ENCODE measurements at regions not wholly inside any gene's neighbourhood (a gene's known extent, or its start where the extent isn't known, plus 50 kb on each side); places are given as distances from the start of the nearest gene placed in this dataset.
A peak's percentile ranks its signal among the peaks of the same experiment; 100 is the strongest.

DNA sequence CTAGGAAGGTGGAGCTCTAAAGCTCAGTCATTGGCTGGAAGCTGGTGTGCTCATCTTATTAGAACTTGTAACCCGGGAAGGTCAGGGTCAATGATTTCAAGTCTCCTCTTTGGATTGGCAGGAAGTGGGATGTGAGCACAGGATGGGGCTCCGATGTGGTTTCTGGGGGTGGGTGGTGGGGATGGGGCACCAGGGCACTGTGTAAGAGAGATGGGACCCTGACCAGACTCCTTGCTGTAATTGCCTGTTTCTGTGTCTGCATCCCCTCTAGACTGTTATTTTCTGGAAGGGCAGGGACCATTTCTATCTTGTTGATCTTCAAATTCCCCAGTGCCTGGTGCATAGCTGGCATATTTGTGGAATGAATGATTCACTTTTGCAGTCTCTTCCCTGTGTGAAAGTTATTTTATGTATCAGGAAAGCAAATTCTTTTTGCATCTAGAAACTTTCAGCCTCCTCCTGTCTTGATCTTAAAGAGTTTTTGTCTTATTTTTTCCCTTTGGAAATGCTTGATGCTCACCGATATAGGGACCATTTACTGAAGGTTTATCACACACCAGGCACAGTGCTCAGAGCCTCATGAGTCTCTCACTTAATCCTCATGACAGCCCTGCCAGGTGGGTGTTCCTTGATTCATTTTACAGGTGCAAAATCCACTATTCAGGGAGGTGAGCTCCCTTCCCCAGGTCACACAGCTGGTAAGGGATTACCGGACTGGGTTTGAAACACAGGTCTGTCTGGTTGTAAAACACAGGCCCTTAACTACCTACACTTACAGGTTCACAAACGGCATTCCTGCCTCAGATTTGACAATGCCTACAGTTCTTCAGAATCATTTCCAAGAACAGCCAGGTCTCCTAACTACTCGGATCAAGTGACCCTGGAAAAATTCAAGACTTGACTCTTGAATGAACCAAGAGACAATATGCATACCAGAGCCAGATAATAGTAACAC, 86.9 kb upstream of the IGF1 start:
- H4K20me1 ChIP-seq (ENCODE audit: insufficient read depth, low read length), result no peaks in the 10 kb centered on the region
- H3K14ac ChIP-seq (replicated peaks; ENCODE audit: low read depth, low read length), result peak overlapping the region; percentile 89
- DNase-seq, result peak; percentile 74
- H3K18ac ChIP-seq (ENCODE audit: low read depth, low read length), result peak overlapping the region; percentile 98
- dilution Hi-C loops (cut with HindIII; ENCODE audit: low sequenced_read_pairs, unreplicated experiment) (no loop called here), intact Hi-C loops (cut with micrococcal nuclease) (loop anchor here (5.0 kb wide), 1 partner anchor 65 kb away; no protein-coding TSS in a partner anchor), in situ Hi-C loops (cut with MboI; ENCODE audit: low sequenced_read_pairs) (no loop called here)
- ChIA-PET CTCF (interaction anchor here (1.3 kb wide), 1 partner anchor 10 kb away, joined by 5 read pairs; no protein-coding TSS in a partner anchor), POLR2A (ENCODE audit: unreplicated experiment) (interaction anchor here (0.6 kb wide), 1 partner anchor 147 kb away, joined by 3 read pairs; no protein-coding TSS in a partner anchor)
- peak overlapping the region; percentile 89 for H2AFZ ChIP-seq (replicated peaks; ENCODE audit: low read length, poor library complexity)
- ATAC-seq (ENCODE audit: low read depth), result peak; percentile 91
- no TSS peak for BruUV-seq (replicated peaks)
- peak overlapping the region; percentile 98 for H2BK120ac ChIP-seq (ENCODE audit: low read depth, low read length)
- no peaks in the 10 kb centered on the region for H3K79me1 ChIP-seq (ENCODE audit: low read depth in 1 of 2, low read length in 2 of 2)
- peak overlapping the region; percentile 21 for H2AK9ac ChIP-seq (replicated peaks; ENCODE audit: low read depth, low read length, poor library complexity)
- H4K91ac ChIP-seq (ENCODE audit: insufficient read depth, low read depth, low read length), result peak overlapping the region; percentile 90
- peak overlapping the region; percentile 98 for H4K5ac ChIP-seq (ENCODE audit: low read depth, low read length)
- H2AK5ac ChIP-seq (ENCODE audit: low read depth, low read length), result peak overlapping the region; percentile 48
- 65% methylated on average over 3 of the region's 6 CpGs; no CpG with 5 or more reads in 1 of the 2 experiments for WGBS, 2 experiments (ENCODE audit: extremely low coverage in 2 of 2, insufficient read length in 1 of 2)
- H2BK20ac ChIP-seq (ENCODE audit: low read depth, low read length), result peak overlapping the region; percentile 99
- H2BK5ac ChIP-seq (ENCODE audit: low read depth, low read length, poor library complexity, severe bottlenecking), result peak overlapping the region; percentile 96
- peak overlapping the region; percentile 84; the same call in 1 of the 2 replicates for H3K56ac ChIP-seq (ENCODE audit: extremely low read depth, insufficient read depth, low read length)
- H3K27ac ChIP-seq (ENCODE audit: insufficient read depth, low read length), result peak overlapping the region; percentile 95
- H3K27me3 ChIP-seq (ENCODE audit: control insufficient read depth, insufficient read depth, low read length), result no peaks in the 10 kb centered on the region
- H3K4me2 ChIP-seq (ENCODE audit: low read depth, low read length), result peak overlapping the region; percentile 80
- no peak for TF ChIP-seq RCOR1 (IDR thresholded peaks at IDR 0.05; ENCODE audit: insufficient replicate concordance, low read length)
- TF ChIP-seq, protein P1, sequence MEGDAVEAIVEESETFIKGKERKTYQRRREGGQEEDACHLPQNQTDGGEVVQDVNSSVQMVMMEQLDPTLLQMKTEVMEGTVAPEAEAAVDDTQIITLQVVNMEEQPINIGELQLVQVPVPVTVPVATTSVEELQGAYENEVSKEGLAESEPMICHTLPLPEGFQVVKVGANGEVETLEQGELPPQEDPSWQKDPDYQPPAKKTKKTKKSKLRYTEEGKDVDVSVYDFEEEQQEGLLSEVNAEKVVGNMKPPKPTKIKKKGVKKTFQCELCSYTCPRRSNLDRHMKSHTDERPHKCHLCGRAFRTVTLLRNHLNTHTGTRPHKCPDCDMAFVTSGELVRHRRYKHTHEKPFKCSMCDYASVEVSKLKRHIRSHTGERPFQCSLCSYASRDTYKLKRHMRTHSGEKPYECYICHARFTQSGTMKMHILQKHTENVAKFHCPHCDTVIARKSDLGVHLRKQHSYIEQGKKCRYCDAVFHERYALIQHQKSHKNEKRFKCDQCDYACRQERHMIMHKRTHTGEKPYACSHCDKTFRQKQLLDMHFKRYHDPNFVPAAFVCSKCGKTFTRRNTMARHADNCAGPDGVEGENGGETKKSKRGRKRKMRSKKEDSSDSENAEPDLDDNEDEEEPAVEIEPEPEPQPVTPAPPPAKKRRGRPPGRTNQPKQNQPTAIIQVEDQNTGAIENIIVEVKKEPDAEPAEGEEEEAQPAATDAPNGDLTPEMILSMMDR (conservative IDR thresholded peaks at IDR 0.05; ENCODE audit: low read depth, low read length), result no peak
- no peak for TF ChIP-seq CEBPB (IDR thresholded peaks at IDR 0.05; ENCODE audit: low read depth, low read length)
- no peak for TF ChIP-seq FOS (IDR thresholded peaks at IDR 0.05; ENCODE audit: low read depth, low read length)
- no peak overlapping the region for H3K4me3 ChIP-seq (ENCODE audit: insufficient read depth, low read depth, low read length)
- H3K9ac ChIP-seq (ENCODE audit: low read depth, low read length), result peak overlapping the region; percentile 61
- H3K9me1 ChIP-seq (ENCODE audit: insufficient read depth, low read length), result peaks cover 3% of the 10 kb centered on the region; the same call in 1 of the 2 replicates
- peak overlapping the region; percentile 94 for H3K23ac ChIP-seq (ENCODE audit: low read depth, low read length)
- H3K36me3 ChIP-seq (ENCODE audit: control insufficient read depth, insufficient read depth, low read length), result no peaks in the 10 kb centered on the region
- peak overlapping the region; percentile 77; the same call in 2 of the 3 replicates for H2BK15ac ChIP-seq (ENCODE audit: low read depth, low read length)
- peaks cover 15% of the 10 kb centered on the region for H3K4me1 ChIP-seq (ENCODE audit: control insufficient read depth, insufficient read depth, low read length)
- H4K8ac ChIP-seq (ENCODE audit: low read depth in 2 of 2, low read length in 2 of 2), result peak overlapping the region; percentile 70 to 90
- peak overlapping the region; percentile 95 for H3K4ac ChIP-seq (ENCODE audit: low read depth, low read length)
- peaks cover 3% of the 10 kb centered on the region; the same call in 1 of the 2 replicates for H3K9me3 ChIP-seq (ENCODE audit: control insufficient read depth, insufficient read depth, low read length)
